K562 (cell line): ENCODE measurements at regions not wholly inside any gene's neighbourhood (a gene's known extent, or its start where the extent isn't known, plus 50 kb on each side); places are given as distances from the start of the nearest gene placed in this dataset.

Source experiments
- ATAC-seq: fragments of 200-7000 bp; cut with Tn5 transposase; 3 replicates; pipeline ENCODE4 v1.9.1; 2020; ENCODE audit warnings: moderate library complexity
- BruUV-seq: library from RNA; stranded (reverse); fragments of 400-500 nt; replicated peaks from 2 replicates; lab custom pipeline; 2021; lab: Mats Ljungman, UMichigan
- CTCF ChIA-PET: fragments of 300-600 bp; formaldehyde crosslinking; extraction: SDS; loops from one replicate; lab custom pipeline; 2021; ENCODE audit warnings: low intra/inter-chr PET ratio; lab: Yijun Ruan, JAX
- POLR2A ChIA-PET: fragments of 300-600, 350-650 bp; sonication (Branson Sonifier 250); formaldehyde crosslinking; extraction: SDS; loops from one replicate; lab custom pipeline; 2021; ENCODE audit warnings: antibody characterized with exemption, inconsistent platforms; lab: Yijun Ruan, JAX
- DNase-seq, 4 experiments: peaks; one replicate each; pipeline versions ENCODE4 v3.0.0 to v3.0.0-alpha.2; 2011 to 2018; ENCODE audit warnings: low spot score in 3 of 4, mixed read lengths in 3 of 4; ENCODE audit errors: extremely low read depth in 1 of 4
- FAIRE-seq: peaks from 2 replicates; lab custom pipeline; 2011; peaks lifted over from hg19 to GRCh38; lab: Jason Lieb, UNC
- H2AFZ ChIP-seq: 2 replicates; pipeline ENCODE4 v1.6.0; 2011; ENCODE audit warnings: low read depth, low read length, control low read depth, inconsistent platforms
- H3K27ac ChIP-seq: fragments of 200-600 bp; 3 replicates; pipeline ENCODE4 v1.8.0; 2011; ENCODE audit warnings: low read depth, mild to moderate bottlenecking, control low read depth, inconsistent platforms, low read length, moderate library complexity, mixed read lengths; ENCODE audit errors: extremely low read depth
- H3K27me3 ChIP-seq, 2 experiments: fragments of 300-600 bp in 1 of 2; 2 replicates in 1 of 2; 3 replicates in 1 of 2; pipeline versions ENCODE4 v1.6.0 to v1.8.0; 2011; ENCODE audit warnings: inconsistent platforms in 2 of 2, low read length in 2 of 2, mild to moderate bottlenecking in 1 of 2, mixed read lengths in 1 of 2, moderate library complexity in 1 of 2; ENCODE audit not compliant: control insufficient read depth in 2 of 2, insufficient read depth in 2 of 2
- H3K36me3 ChIP-seq: fragments of 300-600 bp; 3 replicates; pipeline ENCODE4 v1.8.0; 2011; ENCODE audit warnings: mild to moderate bottlenecking, low read length, inconsistent platforms; ENCODE audit not compliant: control insufficient read depth, insufficient read depth
- H3K4me1 ChIP-seq, 2 experiments: fragments of 200-600 bp in 1 of 2; replicated peaks in 1 of 2; 2 replicates in 1 of 2; 3 replicates in 1 of 2; pipeline versions ENCODE4 v1.5.1 to v1.8.0; 2011; ENCODE audit warnings: inconsistent platforms in 2 of 2, low read length in 2 of 2, mild to moderate bottlenecking in 1 of 2, mixed read lengths in 1 of 2, moderate library complexity in 1 of 2; ENCODE audit not compliant: control insufficient read depth in 2 of 2, insufficient read depth in 2 of 2
- H3K4me2 ChIP-seq: 2 replicates; pipeline ENCODE4 v1.6.1; 2011; ENCODE audit warnings: low read length, control low read depth, inconsistent platforms, mixed read lengths; ENCODE audit not compliant: insufficient read depth
- H3K4me3 ChIP-seq: fragments of 200-600 bp; sonication (generic), shearing (Covaris generic); 2 replicates; pipeline ENCODE4 v1.5.1; 2016; ENCODE audit warnings: control low read depth, inconsistent platforms
- H3K79me2 ChIP-seq: fragments of 200-600 bp; 3 replicates; pipeline ENCODE4 v1.8.0; 2011; ENCODE audit warnings: low read length, inconsistent platforms; ENCODE audit not compliant: control insufficient read depth, insufficient read depth
- H3K9ac ChIP-seq, 2 experiments: 2 replicates each; pipeline versions ENCODE4 v1.6.0 to v1.6.1; 2011; ENCODE audit warnings: low read depth in 2 of 2, low read length in 2 of 2, control low read depth in 1 of 2, inconsistent platforms in 1 of 2, mild to moderate bottlenecking in 1 of 2, mixed read lengths in 1 of 2; ENCODE audit not compliant: insufficient read depth in 1 of 2
- H3K9me1 ChIP-seq: one replicate; pipeline ENCODE4 v1.6.0; 2011; ENCODE audit warnings: inconsistent platforms, mild to moderate bottlenecking, low read length, moderate library complexity; ENCODE audit not compliant: control insufficient read depth, insufficient read depth
- H3K9me3 ChIP-seq: replicated peaks from 2 replicates; pipeline ENCODE4 v1.5.1; 2011; ENCODE audit warnings: low read depth, low read length, inconsistent platforms; ENCODE audit not compliant: control insufficient read depth, insufficient read depth
- H4K20me1 ChIP-seq: replicated peaks from 2 replicates; pipeline ENCODE4 v1.6.1; 2011; ENCODE audit warnings: low read length, inconsistent platforms, mixed read lengths; ENCODE audit not compliant: control insufficient read depth, insufficient read depth
- BRF1 ChIP-seq: IDR thresholded peaks from 3 replicates; pipeline ENCODE4 v1.6.1; 2011; ENCODE audit warnings: borderline replicate concordance, mild to moderate bottlenecking; ENCODE audit not compliant: insufficient read length; ENCODE audit errors: extremely low read depth
- CBX5 ChIP-seq: IDR thresholded peaks from 2 replicates; pipeline ENCODE4 v1.6.1; 2014; ENCODE audit warnings: low read depth, borderline replicate concordance
- CEBPG ChIP-seq, 3 experiments: fragments of 200-800 bp in 1 of 3; sonication (Bioruptor generic) in 1 of 3; sonication (generic) in 1 of 3; formaldehyde crosslinking in 1 of 3; IDR thresholded peaks in 2 of 3; conservative IDR thresholded peaks in 1 of 3; 2 replicates each; pipeline versions ENCODE4 v1.6.1 to v1.8.0; 2016 to 2022; ENCODE audit warnings: missing compliant biosample characterization in 2 of 3, missing genetic modification characterization in 2 of 3, mild to moderate bottlenecking in 1 of 3, missing genetic modification reagents in 1 of 3
- ESRRA ChIP-seq: fragments of 450-650 bp; IDR thresholded peaks from 2 replicates; pipeline ENCODE4 v1.6.1; 2014; ENCODE audit warnings: low read depth, mild to moderate bottlenecking, moderate library complexity, borderline replicate concordance
- HNRNPH1 ChIP-seq: fragments of 200-400 bp; formaldehyde crosslinking; optimal IDR thresholded peaks from 2 replicates; pipeline ENCODE3; 2017; ENCODE audit warnings: low read depth, mild to moderate bottlenecking, low read length, moderate library complexity
- LEF1 ChIP-seq: fragments of 450-650 bp; IDR thresholded peaks from 2 replicates; pipeline ENCODE4 v1.6.1; 2016; ENCODE audit warnings: mild to moderate bottlenecking
- MEF2A ChIP-seq: IDR thresholded peaks from 2 replicates; pipeline ENCODE4 v1.6.1; 2011; ENCODE audit warnings: low read depth, mild to moderate bottlenecking, low read length, moderate library complexity; ENCODE audit not compliant: control insufficient read depth
- NKRF ChIP-seq: fragments of 450-650 bp; IDR thresholded peaks from 2 replicates; pipeline ENCODE4 v1.6.1; 2016; ENCODE audit warnings: borderline replicate concordance
- NR2C2 ChIP-seq, 2 experiments: fragments of 200-800 bp in 1 of 2; sonication (Bioruptor generic) in 1 of 2; sonication (generic) in 1 of 2; formaldehyde crosslinking in 1 of 2; IDR thresholded peaks; 2 replicates each; pipeline versions ENCODE4 v1.6.1 to v1.8.0; 2016 to 2022; ENCODE audit warnings: mild to moderate bottlenecking in 1 of 2, missing compliant biosample characterization in 1 of 2, missing genetic modification characterization in 1 of 2, missing genetic modification reagents in 1 of 2
- TAF9B ChIP-seq: fragments of 450-650 bp; IDR thresholded peaks from 2 replicates; pipeline ENCODE4 v1.6.1; 2018; ENCODE audit warnings: mild to moderate bottlenecking; ENCODE audit not compliant: partially characterized antibody
- TAL1 ChIP-seq: fragments of 450-650 bp; IDR thresholded peaks from 2 replicates; pipeline ENCODE4 v1.6.1; 2016; ENCODE audit warnings: mild to moderate bottlenecking
- ZNF175 ChIP-seq: fragments of 200-800 bp; sonication (Bioruptor generic); IDR thresholded peaks from 2 replicates; pipeline ENCODE4 v1.6.1; 2016; ENCODE audit warnings: low read depth, mild to moderate bottlenecking, missing genetic modification characterization, missing compliant biosample characterization
- ZNF41 ChIP-seq: fragments of 250-450 bp; sonication (Bioruptor Pico); conservative IDR thresholded peaks from 2 replicates; pipeline ENCODE4 v1.4.0; 2020; ENCODE audit warnings: mild to moderate bottlenecking
- ZNF445 ChIP-seq: fragments of 250-450 bp; sonication (Bioruptor Pico); IDR thresholded peaks from 2 replicates; pipeline ENCODE4 v1.4.0; 2020; ENCODE audit warnings: low read depth, mild to moderate bottlenecking, moderate library complexity
- ZNF584 ChIP-seq: fragments of 200-800 bp; sonication (Bioruptor generic); IDR thresholded peaks from 2 replicates; pipeline ENCODE4 v1.6.1; 2016; ENCODE audit warnings: low read depth, mild to moderate bottlenecking, missing genetic modification characterization, missing compliant biosample characterization
- WGBS: fragments of 100-300 bp; shearing (Covaris generic); methylation state at CpG from one replicate; pipeline ENCODE4 v1.1.6; 2016; ENCODE audit warnings: low coverage, mixed read lengths; ENCODE audit not compliant: insufficient coverage; ENCODE audit errors: missing lambda C conversion rate; 5-methylcytosine and 5-hydroxymethylcytosine counted together
- in situ Hi-C: fragments of 300-500 bp; cut with MboI; formaldehyde crosslinking; loops from 4 replicates; pipeline ENCODE4 v1.15.0; 2018; ENCODE audit warnings: inconsistent platforms, mixed read lengths
- intact Hi-C: fragments of 100-400 bp; cut with micrococcal nuclease; formaldehyde crosslinking; loops from 2 replicates; pipeline ENCODE4 v1.14.2; 2022
- TF ChIP-seq, protein P1 (sequence below): sonication (generic); formaldehyde crosslinking; IDR thresholded peaks from 2 replicates; pipeline ENCODE4 v1.8.0; 2023; ENCODE audit warnings: mild to moderate bottlenecking, missing genetic modification reagents

DNA sequence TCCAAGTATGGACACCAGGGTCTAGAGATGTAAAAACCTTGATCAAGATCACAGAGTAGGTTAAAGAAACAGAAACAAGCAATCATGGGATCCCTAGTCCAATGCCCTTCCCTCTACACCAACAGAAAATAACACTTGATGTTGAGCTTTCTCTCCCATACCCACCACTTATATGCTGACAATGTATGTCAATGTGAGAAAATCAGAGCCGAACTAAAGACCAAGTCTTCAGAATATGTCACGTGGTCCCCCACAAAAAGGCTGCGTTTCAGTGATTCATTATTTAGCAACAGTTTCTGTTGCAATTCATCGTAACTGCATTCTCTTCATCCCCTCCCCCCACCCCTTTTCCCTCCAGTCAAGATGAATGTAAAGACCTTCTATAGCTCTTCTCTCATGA lies 278.9 kb upstream of the STT3B start:
- no peak for DNase-seq
- no peak overlapping the region for H3K4me3 ChIP-seq
- no peaks in the 10 kb centered on the region for H3K36me3 ChIP-seq
- BruUV-seq: no TSS peak
- H3K27me3 ChIP-seq: no peaks in the 10 kb centered on the region
- intact Hi-C loops (no loop called here), in situ Hi-C loops (no loop called here)
- CTCF ChIA-PET: no interaction called here
- H2AFZ ChIP-seq: no peak overlapping the region
- no peak for FAIRE-seq
- H3K4me1 ChIP-seq: no peaks in the 10 kb centered on the region
- WGBS: 0% methylated on average over 4 of the region's 4 CpGs
- no peaks in the 10 kb centered on the region for H4K20me1 ChIP-seq
- H3K4me2 ChIP-seq: no peak overlapping the region
- no peaks in the 10 kb centered on the region for H3K79me2 ChIP-seq
- no peaks in the 10 kb centered on the region for H3K9me3 ChIP-seq
- no peaks in the 10 kb centered on the region for H3K9me1 ChIP-seq
- no peak for ATAC-seq
- H3K27ac ChIP-seq: no peak overlapping the region
- H3K9ac ChIP-seq: no peak overlapping the region
- POLR2A ChIA-PET: no interaction called here
- TF ChIP-seq TAL1 (no peak), CBX5 (no peak), LEF1 (no peak), TAF9B (no peak), HNRNPH1 (no peak), MEF2A (no peak), ZNF175 (CRISPR knock-in tag) (peak; percentile 72; the same call in 1 of the 2 replicates), NKRF (no peak), ESRRA (no peak), ZNF445 (no peak), CEBPG (CRISPR knock-in tag; IDR thresholded peaks at IDR 0.05) (no peak), CEBPG (tag; conservative IDR thresholded peaks at IDR 0.05 in 1 of 2, IDR thresholded peaks at IDR 0.05 in 1 of 2) (peak in 1 of 2 experiments; percentile 75; a peak in 2 of 4 replicates), BRF1 (no peak), ZNF41 (CRISPR knock-in tag) (no peak), NR2C2 (CRISPR knock-in tag; IDR thresholded peaks at IDR 0.05) (no peak), NR2C2 (tag; IDR thresholded peaks at IDR 0.05) (peak; percentile 35; the same call in 1 of the 2 replicates), ZNF584 (0 out of 2 replicates have a peak, but pooled peaks have one; percentile 42)
- TF ChIP-seq, protein P1, sequence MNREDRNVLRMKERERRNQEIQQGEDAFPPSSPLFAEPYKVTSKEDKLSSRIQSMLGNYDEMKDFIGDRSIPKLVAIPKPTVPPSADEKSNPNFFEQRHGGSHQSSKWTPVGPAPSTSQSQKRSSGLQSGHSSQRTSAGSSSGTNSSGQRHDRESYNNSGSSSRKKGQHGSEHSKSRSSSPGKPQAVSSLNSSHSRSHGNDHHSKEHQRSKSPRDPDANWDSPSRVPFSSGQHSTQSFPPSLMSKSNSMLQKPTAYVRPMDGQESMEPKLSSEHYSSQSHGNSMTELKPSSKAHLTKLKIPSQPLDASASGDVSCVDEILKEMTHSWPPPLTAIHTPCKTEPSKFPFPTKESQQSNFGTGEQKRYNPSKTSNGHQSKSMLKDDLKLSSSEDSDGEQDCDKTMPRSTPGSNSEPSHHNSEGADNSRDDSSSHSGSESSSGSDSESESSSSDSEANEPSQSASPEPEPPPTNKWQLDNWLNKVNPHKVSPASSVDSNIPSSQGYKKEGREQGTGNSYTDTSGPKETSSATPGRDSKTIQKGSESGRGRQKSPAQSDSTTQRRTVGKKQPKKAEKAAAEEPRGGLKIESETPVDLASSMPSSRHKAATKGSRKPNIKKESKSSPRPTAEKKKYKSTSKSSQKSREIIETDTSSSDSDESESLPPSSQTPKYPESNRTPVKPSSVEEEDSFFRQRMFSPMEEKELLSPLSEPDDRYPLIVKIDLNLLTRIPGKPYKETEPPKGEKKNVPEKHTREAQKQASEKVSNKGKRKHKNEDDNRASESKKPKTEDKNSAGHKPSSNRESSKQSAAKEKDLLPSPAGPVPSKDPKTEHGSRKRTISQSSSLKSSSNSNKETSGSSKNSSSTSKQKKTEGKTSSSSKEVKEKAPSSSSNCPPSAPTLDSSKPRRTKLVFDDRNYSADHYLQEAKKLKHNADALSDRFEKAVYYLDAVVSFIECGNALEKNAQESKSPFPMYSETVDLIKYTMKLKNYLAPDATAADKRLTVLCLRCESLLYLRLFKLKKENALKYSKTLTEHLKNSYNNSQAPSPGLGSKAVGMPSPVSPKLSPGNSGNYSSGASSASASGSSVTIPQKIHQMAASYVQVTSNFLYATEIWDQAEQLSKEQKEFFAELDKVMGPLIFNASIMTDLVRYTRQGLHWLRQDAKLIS (CRISPR knock-in tag): no peak
